Skeletal muscle cell (primary cell): ENCODE measurements at regions not wholly inside any gene's neighbourhood (a gene's known extent, or its start where the extent isn't known, plus 50 kb on each side); places are given as distances from the start of the nearest gene placed in this dataset.
"Not testable (repeated sequence)": the region's sequence is repeated elsewhere in the genome, so short reads cannot be mapped to it uniquely, and the experiment has no call there.

Experiments used
- DNase-seq: peaks from one replicate; pipeline ENCODE4 v3.0.0-alpha.2; 2010; ENCODE audit warnings: low read depth
- H3K4me3 ChIP-seq: 2 replicates; pipeline ENCODE4 v1.5.1; 2011; ENCODE audit warnings: low read depth, mild to moderate bottlenecking, control low read depth, low read length, moderate library complexity

GRCh38 chr1:47688461-47689296 is 250.8 kb downstream of the FOXD2 start:
- DNase-seq, result no peak
- no peak overlapping the region for H3K4me3 ChIP-seq

GRCh38 chr1:47689894-47690293 is 252.1 kb downstream of the FOXD2 start:
- no peak for DNase-seq
- no peak overlapping the region for H3K4me3 ChIP-seq

- no peak overlapping the region for H3K4me3 ChIP-seq
- no peak for DNase-seq
Observed at GRCh38 chr1:47690341-47691250, 252.8 kb downstream of the FOXD2 start.

GRCh38 chr1:47691293-47691692 is 253.4 kb downstream of the FOXD2 start:
- not testable (repeated sequence) for H3K4me3 ChIP-seq, DNase-seq

- DNase-seq, result no peak
- no peak overlapping the region for H3K4me3 ChIP-seq
Observed at GRCh38 chr1:47692196-47692595, 254.4 kb downstream of the FOXD2 start.

GRCh38 chr1:47693115-47693514 is 255.3 kb downstream of the FOXD2 start:
- H3K4me3 ChIP-seq, result no peak overlapping the region
- DNase-seq, result no peak

GRCh38 chr1:47694011-47694890 is 256.4 kb downstream of the FOXD2 start:
- no peak for DNase-seq
- H3K4me3 ChIP-seq, result no peak overlapping the region

GRCh38 chr1:47696404-47696736 is 258.5 kb downstream of the FOXD2 start:
- no peak overlapping the region for H3K4me3 ChIP-seq
- no peak for DNase-seq

- H3K4me3 ChIP-seq, result no peak overlapping the region
- DNase-seq, result no peak
Observed at GRCh38 chr1:47696737-47697441, 259.0 kb downstream of the FOXD2 start.

GRCh38 chr1:47697616-47698335 is 259.9 kb downstream of the FOXD2 start:
- DNase-seq, result no peak
- H3K4me3 ChIP-seq, result no peak overlapping the region

- DNase-seq, result no peak
Observed at GRCh38 chr1:47699492-47700235, 261.8 kb downstream of the FOXD2 start.

GRCh38 chr1:47701283-47701682 is 263.4 kb downstream of the FOXD2 start:
- no peak for DNase-seq

More at GRCh38 chr1:47699492-47700235, 261.8 kb downstream of the FOXD2 start:
- H3K4me3 ChIP-seq, result no peak overlapping the region

GRCh38 chr1:47701741-47702515 is 264.1 kb downstream of the FOXD2 start:
- no peak for DNase-seq
- H3K4me3 ChIP-seq, result no peak overlapping the region

More at GRCh38 chr1:47701283-47701682, 263.4 kb downstream of the FOXD2 start:
- H3K4me3 ChIP-seq, result no peak overlapping the region

- no peak overlapping the region for H3K4me3 ChIP-seq
- DNase-seq, result no peak
Observed at GRCh38 chr1:47703156-47703825, 265.4 kb downstream of the FOXD2 start.

GRCh38 chr1:47703981-47704596 is 266.2 kb downstream of the FOXD2 start:
- H3K4me3 ChIP-seq, result no peak overlapping the region
- DNase-seq, result no peak

- DNase-seq, result no peak
- no peak overlapping the region for H3K4me3 ChIP-seq
Observed at GRCh38 chr1:47705517-47706130, 267.8 kb downstream of the FOXD2 start.
